Liver (tissue), 3 donors: ENCODE measurements at regions not wholly inside any gene's neighbourhood (a gene's known extent, or its start where the extent isn't known, plus 50 kb on each side); places are given as distances from the start of the nearest gene placed in this dataset.

Experiments used
- FOXA1 ChIP-seq: IDR thresholded peaks from 2 replicates; pipeline ENCODE4 v1.6.1; 2016; ENCODE audit warnings: antibody characterized with exemption
- RAD21 ChIP-seq, 2 donors: IDR thresholded peaks; 2 replicates each; pipeline ENCODE4 v1.6.1; 2016; ENCODE audit warnings: antibody characterized with exemption in 2 of 2, mild to moderate bottlenecking in 2 of 2
- SP1 ChIP-seq: IDR thresholded peaks from 2 replicates; pipeline ENCODE4 v1.6.1; 2018; ENCODE audit warnings: antibody characterized with exemption, mild to moderate bottlenecking
- TAF1 ChIP-seq: conservative IDR thresholded peaks from 2 replicates; pipeline ENCODE4 v1.6.1; 2016; ENCODE audit warnings: antibody characterized with exemption, mild to moderate bottlenecking
- YY1 ChIP-seq: IDR thresholded peaks from 2 replicates; pipeline ENCODE4 v1.6.1; 2016; ENCODE audit warnings: antibody characterized with exemption, mild to moderate bottlenecking
- TF ChIP-seq, protein P1 (sequence below): fragments of 150-350 bp; IDR thresholded peaks from 2 replicates; pipeline ENCODE4 v1.5.1; 2017; ENCODE audit warnings: improper control_type of control experiment, low read depth, low read length; ENCODE audit not compliant: missing input control
- TF ChIP-seq, protein P2 (sequence below): IDR thresholded peaks from 2 replicates; pipeline ENCODE4 v1.6.1; 2016; ENCODE audit warnings: antibody characterized with exemption
- TF ChIP-seq, protein P3 (sequence below): IDR thresholded peaks from 2 replicates; pipeline ENCODE4 v1.6.1; 2016; ENCODE audit warnings: antibody characterized with exemption
- TF ChIP-seq, protein P4 (sequence below): IDR thresholded peaks from 2 replicates; pipeline ENCODE4 v1.6.1; 2016; ENCODE audit warnings: antibody characterized with exemption, mild to moderate bottlenecking
- TF ChIP-seq, protein P5 (sequence below): IDR thresholded peaks from 2 replicates; pipeline ENCODE4 v1.6.1; 2016; ENCODE audit warnings: antibody characterized with exemption
- donor health status: healthy.
- donor health status: healthy.

DNA sequence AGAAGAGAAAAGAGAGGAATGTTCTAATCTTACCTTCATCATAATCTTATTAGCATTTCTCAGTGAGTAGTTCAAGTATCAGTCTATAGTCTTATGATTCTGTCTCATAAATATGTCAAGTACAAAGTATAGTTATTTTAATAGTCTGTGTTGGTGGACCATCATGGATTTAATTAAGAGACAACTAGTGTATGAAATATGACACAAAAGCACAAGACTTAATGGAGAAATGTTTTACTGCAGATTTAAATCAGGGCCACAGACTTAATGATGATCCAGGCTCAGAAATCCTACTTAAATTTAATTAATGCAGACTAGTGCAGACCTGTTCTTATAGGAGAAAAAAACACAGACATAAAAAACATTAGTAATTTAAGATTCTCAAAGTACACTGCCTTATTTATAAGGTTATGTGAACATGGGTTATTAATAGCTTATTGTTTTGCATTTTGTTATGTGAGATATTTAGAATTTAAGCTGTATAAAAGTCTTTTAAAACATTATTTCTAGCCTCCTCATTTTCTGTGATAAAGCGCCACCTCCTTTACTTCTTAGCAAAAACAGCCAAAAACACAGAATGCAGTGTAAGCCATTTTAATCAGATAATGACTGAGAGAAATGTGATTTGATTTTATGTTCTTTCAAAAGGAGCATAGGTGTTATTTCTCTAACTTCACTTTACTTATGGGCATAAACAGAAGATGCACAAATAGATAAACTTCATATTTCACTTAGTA, 255.0 kb upstream of the SNX7 start:
- TF ChIP-seq, protein P1, sequence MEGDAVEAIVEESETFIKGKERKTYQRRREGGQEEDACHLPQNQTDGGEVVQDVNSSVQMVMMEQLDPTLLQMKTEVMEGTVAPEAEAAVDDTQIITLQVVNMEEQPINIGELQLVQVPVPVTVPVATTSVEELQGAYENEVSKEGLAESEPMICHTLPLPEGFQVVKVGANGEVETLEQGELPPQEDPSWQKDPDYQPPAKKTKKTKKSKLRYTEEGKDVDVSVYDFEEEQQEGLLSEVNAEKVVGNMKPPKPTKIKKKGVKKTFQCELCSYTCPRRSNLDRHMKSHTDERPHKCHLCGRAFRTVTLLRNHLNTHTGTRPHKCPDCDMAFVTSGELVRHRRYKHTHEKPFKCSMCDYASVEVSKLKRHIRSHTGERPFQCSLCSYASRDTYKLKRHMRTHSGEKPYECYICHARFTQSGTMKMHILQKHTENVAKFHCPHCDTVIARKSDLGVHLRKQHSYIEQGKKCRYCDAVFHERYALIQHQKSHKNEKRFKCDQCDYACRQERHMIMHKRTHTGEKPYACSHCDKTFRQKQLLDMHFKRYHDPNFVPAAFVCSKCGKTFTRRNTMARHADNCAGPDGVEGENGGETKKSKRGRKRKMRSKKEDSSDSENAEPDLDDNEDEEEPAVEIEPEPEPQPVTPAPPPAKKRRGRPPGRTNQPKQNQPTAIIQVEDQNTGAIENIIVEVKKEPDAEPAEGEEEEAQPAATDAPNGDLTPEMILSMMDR, result no peak
- no peak for TF ChIP-seq SP1
- no peak for TF ChIP-seq TAF1
- no peak for TF ChIP-seq RAD21 (IDR thresholded peaks at IDR 0.05)
- TF ChIP-seq, protein P2, sequence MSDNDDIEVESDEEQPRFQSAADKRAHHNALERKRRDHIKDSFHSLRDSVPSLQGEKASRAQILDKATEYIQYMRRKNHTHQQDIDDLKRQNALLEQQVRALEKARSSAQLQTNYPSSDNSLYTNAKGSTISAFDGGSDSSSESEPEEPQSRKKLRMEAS, result no peak
- TF ChIP-seq, protein P3, sequence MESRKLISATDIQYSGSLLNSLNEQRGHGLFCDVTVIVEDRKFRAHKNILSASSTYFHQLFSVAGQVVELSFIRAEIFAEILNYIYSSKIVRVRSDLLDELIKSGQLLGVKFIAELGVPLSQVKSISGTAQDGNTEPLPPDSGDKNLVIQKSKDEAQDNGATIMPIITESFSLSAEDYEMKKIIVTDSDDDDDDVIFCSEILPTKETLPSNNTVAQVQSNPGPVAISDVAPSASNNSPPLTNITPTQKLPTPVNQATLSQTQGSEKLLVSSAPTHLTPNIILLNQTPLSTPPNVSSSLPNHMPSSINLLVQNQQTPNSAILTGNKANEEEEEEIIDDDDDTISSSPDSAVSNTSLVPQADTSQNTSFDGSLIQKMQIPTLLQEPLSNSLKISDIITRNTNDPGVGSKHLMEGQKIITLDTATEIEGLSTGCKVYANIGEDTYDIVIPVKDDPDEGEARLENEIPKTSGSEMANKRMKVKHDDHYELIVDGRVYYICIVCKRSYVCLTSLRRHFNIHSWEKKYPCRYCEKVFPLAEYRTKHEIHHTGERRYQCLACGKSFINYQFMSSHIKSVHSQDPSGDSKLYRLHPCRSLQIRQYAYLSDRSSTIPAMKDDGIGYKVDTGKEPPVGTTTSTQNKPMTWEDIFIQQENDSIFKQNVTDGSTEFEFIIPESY, result no peak
- TF ChIP-seq, protein P4, sequence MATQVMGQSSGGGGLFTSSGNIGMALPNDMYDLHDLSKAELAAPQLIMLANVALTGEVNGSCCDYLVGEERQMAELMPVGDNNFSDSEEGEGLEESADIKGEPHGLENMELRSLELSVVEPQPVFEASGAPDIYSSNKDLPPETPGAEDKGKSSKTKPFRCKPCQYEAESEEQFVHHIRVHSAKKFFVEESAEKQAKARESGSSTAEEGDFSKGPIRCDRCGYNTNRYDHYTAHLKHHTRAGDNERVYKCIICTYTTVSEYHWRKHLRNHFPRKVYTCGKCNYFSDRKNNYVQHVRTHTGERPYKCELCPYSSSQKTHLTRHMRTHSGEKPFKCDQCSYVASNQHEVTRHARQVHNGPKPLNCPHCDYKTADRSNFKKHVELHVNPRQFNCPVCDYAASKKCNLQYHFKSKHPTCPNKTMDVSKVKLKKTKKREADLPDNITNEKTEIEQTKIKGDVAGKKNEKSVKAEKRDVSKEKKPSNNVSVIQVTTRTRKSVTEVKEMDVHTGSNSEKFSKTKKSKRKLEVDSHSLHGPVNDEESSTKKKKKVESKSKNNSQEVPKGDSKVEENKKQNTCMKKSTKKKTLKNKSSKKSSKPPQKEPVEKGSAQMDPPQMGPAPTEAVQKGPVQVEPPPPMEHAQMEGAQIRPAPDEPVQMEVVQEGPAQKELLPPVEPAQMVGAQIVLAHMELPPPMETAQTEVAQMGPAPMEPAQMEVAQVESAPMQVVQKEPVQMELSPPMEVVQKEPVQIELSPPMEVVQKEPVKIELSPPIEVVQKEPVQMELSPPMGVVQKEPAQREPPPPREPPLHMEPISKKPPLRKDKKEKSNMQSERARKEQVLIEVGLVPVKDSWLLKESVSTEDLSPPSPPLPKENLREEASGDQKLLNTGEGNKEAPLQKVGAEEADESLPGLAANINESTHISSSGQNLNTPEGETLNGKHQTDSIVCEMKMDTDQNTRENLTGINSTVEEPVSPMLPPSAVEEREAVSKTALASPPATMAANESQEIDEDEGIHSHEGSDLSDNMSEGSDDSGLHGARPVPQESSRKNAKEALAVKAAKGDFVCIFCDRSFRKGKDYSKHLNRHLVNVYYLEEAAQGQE, result no peak
- TF ChIP-seq, protein P5, sequence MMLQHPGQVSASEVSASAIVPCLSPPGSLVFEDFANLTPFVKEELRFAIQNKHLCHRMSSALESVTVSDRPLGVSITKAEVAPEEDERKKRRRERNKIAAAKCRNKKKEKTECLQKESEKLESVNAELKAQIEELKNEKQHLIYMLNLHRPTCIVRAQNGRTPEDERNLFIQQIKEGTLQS, result no peak
- TF ChIP-seq YY1, result no peak
- no peak for TF ChIP-seq FOXA1
